SK-N-SH (cell line): ENCODE measurements at regions not wholly inside any gene's neighbourhood (a gene's known extent, or its start where the extent isn't known, plus 50 kb on each side); places are given as distances from the start of the nearest gene placed in this dataset.

ENCODE experiments used
- CTCF ChIA-PET: fragments of 300-600, 350-600 bp; formaldehyde crosslinking; extraction: SDS; loops from one replicate; lab custom pipeline; 2021; lab: Yijun Ruan, JAX
- POLR2A ChIA-PET: fragments of 350-600 bp; sonication (Branson Sonifier 250); formaldehyde crosslinking; extraction: SDS; loops from one replicate; lab custom pipeline; 2020; ENCODE audit warnings: antibody characterized with exemption, inconsistent platforms; lab: Yijun Ruan, JAX
- DNase-seq: peaks from one replicate; pipeline ENCODE4 v3.0.0; 2012
- H2AFZ ChIP-seq: fragments of 200-600 bp; sonication (generic); 2 replicates; pipeline ENCODE4 v1.8.1; 2016; ENCODE audit warnings: antibody characterized with exemption, mild to moderate bottlenecking, low read depth
- H3F3A ChIP-seq: fragments of 200-600 bp; sonication (generic); replicated peaks from 2 replicates; pipeline ENCODE3; 2016; ENCODE audit warnings: antibody characterized with exemption, mild to moderate bottlenecking; ENCODE audit not compliant: insufficient read depth
- H3K27ac ChIP-seq, 2 experiments: fragments of 200-500 bp in 1 of 2; fragments of 200-600 bp in 1 of 2; sonication (Bioruptor generic) in 1 of 2; sonication (generic), shearing (Covaris generic) in 1 of 2; 2 replicates each; pipeline versions ENCODE4 v1.5.1 to v1.6.1; 2014 to 2016; ENCODE audit warnings: low read depth in 2 of 2, inconsistent platforms in 1 of 2, low read length in 1 of 2, mild to moderate bottlenecking in 1 of 2, mixed read lengths in 1 of 2
- H3K27me3 ChIP-seq: fragments of 200-600 bp; sonication (generic), shearing (Covaris generic); 2 replicates; pipeline ENCODE4 v1.6.1; 2016; ENCODE audit warnings: mixed run types; ENCODE audit not compliant: insufficient read depth
- H3K36me3 ChIP-seq, 2 experiments: fragments of 200-500 bp in 1 of 2; fragments of 200-600 bp in 1 of 2; sonication (Bioruptor generic) in 1 of 2; sonication (generic) in 1 of 2; replicated peaks in 1 of 2; 2 replicates each; pipeline versions ENCODE3 to v1.5.1; 2014 to 2016; ENCODE audit warnings: low read length in 1 of 2, mild to moderate bottlenecking in 1 of 2; ENCODE audit not compliant: insufficient read depth in 2 of 2, control insufficient read depth in 1 of 2
- H3K4me1 ChIP-seq, 2 experiments: fragments of 200-500 bp in 1 of 2; fragments of 200-600 bp in 1 of 2; sonication (Bioruptor generic) in 1 of 2; sonication (generic), shearing (Covaris generic) in 1 of 2; 2 replicates each; pipeline versions ENCODE4 v1.5.1 to v1.6.1; 2014 to 2016; ENCODE audit warnings: low read depth in 1 of 2, low read length in 1 of 2, mixed run types in 1 of 2; ENCODE audit not compliant: insufficient read depth in 2 of 2, control insufficient read depth in 1 of 2
- H3K4me2 ChIP-seq: fragments of 200-600 bp; sonication (generic), shearing (Covaris generic); 2 replicates; pipeline ENCODE4 v1.6.1; 2017; ENCODE audit warnings: mixed run types
- H3K4me3 ChIP-seq, 2 experiments: fragments of 200-500 bp in 1 of 2; fragments of 200-600 bp in 1 of 2; sonication (Bioruptor generic) in 1 of 2; sonication (generic), shearing (Covaris generic) in 1 of 2; 2 replicates each; pipeline versions ENCODE4 v1.5.1 to v1.8.1; 2014 to 2016; ENCODE audit warnings: low read depth in 2 of 2, inconsistent platforms in 1 of 2, low read length in 1 of 2, mild to moderate bottlenecking in 1 of 2, mixed read lengths in 1 of 2, moderate library complexity in 1 of 2
- H3K79me2 ChIP-seq: fragments of 200-600 bp; sonication (generic); 2 replicates; pipeline ENCODE4 v1.8.1; 2017; ENCODE audit warnings: mild to moderate bottlenecking; ENCODE audit not compliant: insufficient read depth
- H3K9ac ChIP-seq: fragments of 200-600 bp; sonication (generic); 2 replicates; pipeline ENCODE4 v1.6.1; 2017; ENCODE audit warnings: mixed run types
- H3K9me2 ChIP-seq: fragments of 200-600 bp; sonication (generic); 2 replicates; pipeline ENCODE4 v1.6.1; 2017; ENCODE audit warnings: mixed run types
- H3K9me3 ChIP-seq: fragments of 200-600 bp; sonication (generic); 2 replicates; pipeline ENCODE4 v1.6.1; 2017; ENCODE audit warnings: mixed run types, mild to moderate bottlenecking, moderate library complexity
- H4K20me1 ChIP-seq: fragments of 200-600 bp; sonication (generic); 2 replicates; pipeline ENCODE4 v1.6.1; 2017; ENCODE audit warnings: mild to moderate bottlenecking, mixed run types; ENCODE audit not compliant: insufficient read depth
- CHD2 ChIP-seq: fragments of 150-350 bp; IDR thresholded peaks from 2 replicates; pipeline ENCODE4 v1.6.1; 2018; ENCODE audit warnings: low read length; ENCODE audit not compliant: partially characterized antibody
- EP300 ChIP-seq, 2 experiments: IDR thresholded peaks; 2 replicates each; pipeline versions ENCODE4 v1.4.0 to v1.6.1; 2012; ENCODE audit warnings: borderline replicate concordance in 1 of 2, low read depth in 1 of 2, low read length in 1 of 2
- FOXM1 ChIP-seq: IDR thresholded peaks from 2 replicates; pipeline ENCODE4 v1.4.0; 2012; ENCODE audit warnings: low read depth, mild to moderate bottlenecking
- GABPA ChIP-seq: IDR thresholded peaks from 2 replicates; pipeline ENCODE4 v1.4.0; 2012; ENCODE audit warnings: low read depth, mild to moderate bottlenecking
- JUND ChIP-seq: IDR thresholded peaks from 2 replicates; pipeline ENCODE4 v1.4.0; 2012
- MXI1 ChIP-seq: IDR thresholded peaks from 2 replicates; pipeline ENCODE4 v1.6.1; 2012; ENCODE audit warnings: mild to moderate bottlenecking, low read depth, low read length, improper control_type of control experiment
- REST ChIP-seq: IDR thresholded peaks from 2 replicates; pipeline ENCODE4 v1.6.1; 2012; ENCODE audit warnings: mild to moderate bottlenecking, low read depth, low read length, moderate library complexity
- RFX5 ChIP-seq: IDR thresholded peaks from 2 replicates; pipeline ENCODE4 v1.6.1; 2012; ENCODE audit warnings: mild to moderate bottlenecking, improper control_type of control experiment, low read length
- RXRA ChIP-seq: IDR thresholded peaks from 2 replicates; pipeline ENCODE4 v1.4.0; 2012; ENCODE audit warnings: low read depth, mild to moderate bottlenecking, borderline replicate concordance
- TCF12 ChIP-seq: IDR thresholded peaks from 2 replicates; pipeline ENCODE4 v1.4.0; 2012
- YY1 ChIP-seq: IDR thresholded peaks from 2 replicates; pipeline ENCODE4 v1.4.0; 2012; ENCODE audit warnings: low read depth, mild to moderate bottlenecking
- WGBS: methylation state at CpG from one replicate; pipeline ENCODE4 v1.1.6; 2017; ENCODE audit warnings: low lambda C conversion rate; 5-methylcytosine and 5-hydroxymethylcytosine counted together

- POLR2A ChIA-PET, result no interaction called here
- Histone ChIP-seq H3K9me2 (no peaks in the 10 kb centered on the region), H3K27me3 (no peaks in the 10 kb centered on the region), H3F3A (no peaks in the 10 kb centered on the region)
- DNase-seq, result no peak
- TF ChIP-seq REST (no peak), YY1 (no peak), EP300 (IDR thresholded peaks at IDR 0.05; ENCODE audit: borderline replicate concordance in 1 of 2, low read depth in 1 of 2, low read length in 1 of 2) (no peak), RXRA (no peak), FOXM1 (no peak)
- TF ChIP-seq, all 33 proteins: peak for 0
- Histone ChIP-seq H3K4me3 (no peak overlapping the region), H3K4me2 (no peak overlapping the region), H3K79me2 (no peaks in the 10 kb centered on the region), H3K36me3 (no peaks in the 10 kb centered on the region), H2AFZ (no peak overlapping the region), H3K27ac (no peak overlapping the region), H3K9me3 (no peaks in the 10 kb centered on the region), H3K9ac (no peak overlapping the region), H4K20me1 (no peaks in the 10 kb centered on the region), H3K4me1 (no peaks in the 10 kb centered on the region)
- CTCF ChIA-PET, result no interaction called here
- 33% methylated on average over 2 of the region's 2 CpGs for WGBS
These were observed 1223.8 kb downstream of the AMY1C start for GRCh38 chr1:104973516-104973915.

- no peaks in the 10 kb centered on the region for H3K27me3 ChIP-seq
- H3K4me1 ChIP-seq, result no peaks in the 10 kb centered on the region
- H3K36me3 ChIP-seq, result no peaks in the 10 kb centered on the region
- POLR2A ChIA-PET, result no interaction called here
- H3F3A ChIP-seq, result no peaks in the 10 kb centered on the region
- no peaks in the 10 kb centered on the region for H4K20me1 ChIP-seq
- H3K4me2 ChIP-seq, result no peak overlapping the region
- 13% methylated on average over 1 of the region's 1 CpG for WGBS
- H3K27ac ChIP-seq, result no peak overlapping the region
- TF ChIP-seq JUND, result no peak
- TF ChIP-seq TCF12, result no peak
- TF ChIP-seq MXI1, result no peak
- TF ChIP-seq RFX5, result no peak
- no peak for TF ChIP-seq CHD2
- no peak for TF ChIP-seq GABPA
- TF ChIP-seq, all 33 proteins: peak for 0
- Histone ChIP-seq H3K9ac (no peak overlapping the region), H3K9me2 (no peaks in the 10 kb centered on the region), H3K9me3 (peaks cover 4% of the 10 kb centered on the region; the same call in 1 of the 2 replicates), H3K4me3 (no peak overlapping the region), H2AFZ (no peak overlapping the region), H3K79me2 (no peaks in the 10 kb centered on the region)
- DNase-seq, result no peak
- CTCF ChIA-PET, result no interaction called here
These were observed 1230.0 kb downstream of the AMY1C start for GRCh38 chr1:104979651-104980050.
